MM.1S (cell line): ENCODE measurements at regions not wholly inside any gene's neighbourhood (a gene's known extent, or its start where the extent isn't known, plus 50 kb on each side); places are given as distances from the start of the nearest gene placed in this dataset.

Experiments used
- DNase-seq: peaks from one replicate; pipeline ENCODE4 v3.0.0-alpha.2; 2015
- H2AFZ ChIP-seq: fragments of 300-600 bp; sonication (generic); 2 replicates; pipeline ENCODE4 v1.6.0; 2016; ENCODE audit warnings: antibody characterized with exemption, low read length
- H3F3A ChIP-seq: fragments of 300-600 bp; sonication (generic); 2 replicates; pipeline ENCODE4 v1.6.1; 2016; ENCODE audit warnings: mild to moderate bottlenecking, antibody characterized with exemption, low read length, moderate library complexity, mixed read lengths; ENCODE audit not compliant: insufficient read depth
- H3K27ac ChIP-seq: fragments of 300-600 bp; sonication (generic); 2 replicates; pipeline ENCODE4 v1.5.1; 2016; ENCODE audit warnings: mild to moderate bottlenecking, low read length
- H3K27me3 ChIP-seq: fragments of 300-600 bp; sonication (generic); replicated peaks from 2 replicates; pipeline ENCODE4 v1.6.0; 2016; ENCODE audit warnings: low read length; ENCODE audit not compliant: insufficient read depth
- H3K36me3 ChIP-seq: fragments of 300-600 bp; sonication (generic); replicated peaks from 2 replicates; pipeline ENCODE4 v1.6.1; 2016; ENCODE audit warnings: mild to moderate bottlenecking, low read length, mixed read lengths; ENCODE audit not compliant: insufficient read depth
- H3K4me1 ChIP-seq: fragments of 300-600 bp; sonication (generic); 2 replicates; pipeline ENCODE4 v1.6.1; 2016; ENCODE audit warnings: low read length, mixed read lengths
- H3K4me2 ChIP-seq: fragments of 300-600 bp; sonication (generic); 2 replicates; pipeline ENCODE4 v1.6.0; 2016; ENCODE audit warnings: low read depth, low read length
- H3K4me3 ChIP-seq: fragments of 300-600 bp; sonication (generic); 2 replicates; pipeline ENCODE4 v1.5.1; 2016; ENCODE audit warnings: low read length, mixed read lengths
- H3K79me2 ChIP-seq: fragments of 300-600 bp; sonication (generic); 2 replicates; pipeline ENCODE4 v1.6.1; 2016; ENCODE audit warnings: mixed run types, low read length, mixed read lengths
- H3K9ac ChIP-seq: fragments of 300-600 bp; sonication (generic); 2 replicates; pipeline ENCODE4 v1.6.1; 2016; ENCODE audit warnings: low read length, mixed read lengths
- H3K9me2 ChIP-seq: fragments of 300-600 bp; sonication (generic); replicated peaks from 2 replicates; pipeline ENCODE4 v1.6.1; 2016; ENCODE audit warnings: mild to moderate bottlenecking, low read length, mixed read lengths; ENCODE audit not compliant: insufficient read depth
- H3K9me3 ChIP-seq: fragments of 300-600 bp; sonication (generic); replicated peaks from 2 replicates; pipeline ENCODE4 v1.6.1; 2016; ENCODE audit warnings: mild to moderate bottlenecking, low read length, mixed read lengths; ENCODE audit not compliant: insufficient read depth
- H4K20me1 ChIP-seq: fragments of 300-600 bp; sonication (generic); 2 replicates; pipeline ENCODE4 v1.6.1; 2016; ENCODE audit warnings: mild to moderate bottlenecking, low read length, moderate library complexity, mixed read lengths; ENCODE audit not compliant: insufficient read depth
- EZH2 ChIP-seq: fragments of 300-600 bp; sonication (generic); optimal IDR thresholded peaks from 2 replicates; pipeline ENCODE3; 2017; ENCODE audit warnings: low read depth, mild to moderate bottlenecking, antibody characterized with exemption, low read length, mixed read lengths
- EZH2phosphoT487 ChIP-seq: fragments of 300-600 bp; sonication (generic); IDR thresholded peaks from 2 replicates; pipeline ENCODE4 v1.6.1; 2018; ENCODE audit warnings: antibody characterized with exemption, low read length
- TF ChIP-seq, protein P1 (sequence below): fragments of 300-600 bp; sonication (generic); IDR thresholded peaks from 2 replicates; pipeline ENCODE4 v1.5.1; 2016; ENCODE audit warnings: antibody characterized with exemption, low read length, mixed read lengths

DNA sequence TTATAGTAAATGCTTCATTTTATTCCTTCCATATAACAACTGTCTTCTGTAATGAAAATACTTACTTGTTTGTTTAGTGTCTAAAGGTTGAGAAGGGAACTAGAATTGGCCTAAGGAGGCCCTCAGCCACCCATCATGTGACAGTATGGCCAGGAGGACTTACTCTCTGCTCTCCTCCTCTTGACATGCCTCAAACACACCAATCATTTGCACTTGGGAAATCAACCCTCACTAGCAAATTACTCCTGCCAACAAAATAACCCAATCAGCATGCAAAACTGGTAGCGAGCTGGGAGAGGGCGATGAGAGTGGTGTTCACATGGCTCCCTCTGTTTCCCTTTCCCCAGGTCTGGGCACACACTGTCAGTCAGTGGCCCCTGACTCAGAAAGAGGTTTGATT lies 58.6 kb upstream of the MEF2C start:
- Histone ChIP-seq H3K4me1 (no peaks in the 10 kb centered on the region), H3K4me3 (no peak overlapping the region), H3K9me2 (no peaks in the 10 kb centered on the region), H3K27ac (no peak overlapping the region), H3K9ac (no peak overlapping the region), H3K9me3 (no peaks in the 10 kb centered on the region), H3K27me3 (no peaks in the 10 kb centered on the region), H4K20me1 (no peaks in the 10 kb centered on the region), H3K36me3 (no peaks in the 10 kb centered on the region), H3K79me2 (no peaks in the 10 kb centered on the region), H3F3A (no peaks in the 10 kb centered on the region), H3K4me2 (no peak overlapping the region), H2AFZ (no peak overlapping the region)
- TF ChIP-seq EZH2phosphoT487 (no peak), EZH2 (no peak)
- TF ChIP-seq, protein P1, sequence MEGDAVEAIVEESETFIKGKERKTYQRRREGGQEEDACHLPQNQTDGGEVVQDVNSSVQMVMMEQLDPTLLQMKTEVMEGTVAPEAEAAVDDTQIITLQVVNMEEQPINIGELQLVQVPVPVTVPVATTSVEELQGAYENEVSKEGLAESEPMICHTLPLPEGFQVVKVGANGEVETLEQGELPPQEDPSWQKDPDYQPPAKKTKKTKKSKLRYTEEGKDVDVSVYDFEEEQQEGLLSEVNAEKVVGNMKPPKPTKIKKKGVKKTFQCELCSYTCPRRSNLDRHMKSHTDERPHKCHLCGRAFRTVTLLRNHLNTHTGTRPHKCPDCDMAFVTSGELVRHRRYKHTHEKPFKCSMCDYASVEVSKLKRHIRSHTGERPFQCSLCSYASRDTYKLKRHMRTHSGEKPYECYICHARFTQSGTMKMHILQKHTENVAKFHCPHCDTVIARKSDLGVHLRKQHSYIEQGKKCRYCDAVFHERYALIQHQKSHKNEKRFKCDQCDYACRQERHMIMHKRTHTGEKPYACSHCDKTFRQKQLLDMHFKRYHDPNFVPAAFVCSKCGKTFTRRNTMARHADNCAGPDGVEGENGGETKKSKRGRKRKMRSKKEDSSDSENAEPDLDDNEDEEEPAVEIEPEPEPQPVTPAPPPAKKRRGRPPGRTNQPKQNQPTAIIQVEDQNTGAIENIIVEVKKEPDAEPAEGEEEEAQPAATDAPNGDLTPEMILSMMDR, result no peak
- no peak for DNase-seq

DNA sequence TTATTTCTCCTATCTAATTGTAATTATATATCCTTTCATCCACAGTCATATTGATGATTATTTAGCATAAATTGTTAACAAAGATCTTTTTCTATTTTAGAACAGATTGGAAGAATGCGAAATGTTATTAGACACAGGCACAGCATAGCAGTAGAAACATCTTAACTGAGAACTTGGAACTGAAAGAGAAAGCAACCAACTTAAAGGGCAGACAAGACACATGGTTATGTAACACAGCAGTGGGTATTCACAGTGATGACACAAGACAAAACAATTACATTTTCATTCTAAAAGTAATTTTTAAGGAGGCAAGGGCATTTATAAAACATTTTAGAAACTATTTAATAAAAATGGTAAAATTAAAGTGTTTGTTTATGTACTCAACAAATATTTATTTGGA lies 57.7 kb upstream of the MEF2C start:
- H3K4me2 ChIP-seq, result no peak overlapping the region
- no peaks in the 10 kb centered on the region for H4K20me1 ChIP-seq
- no peaks in the 10 kb centered on the region for H3K27me3 ChIP-seq
- no peak overlapping the region for H2AFZ ChIP-seq
- no peak overlapping the region for H3K27ac ChIP-seq
- H3K9ac ChIP-seq, result no peak overlapping the region
- H3K79me2 ChIP-seq, result no peaks in the 10 kb centered on the region
- H3F3A ChIP-seq, result no peaks in the 10 kb centered on the region
- H3K36me3 ChIP-seq, result no peaks in the 10 kb centered on the region
- H3K9me3 ChIP-seq, result no peaks in the 10 kb centered on the region
- DNase-seq, result peak; percentile 15
- H3K9me2 ChIP-seq, result no peaks in the 10 kb centered on the region
- H3K4me3 ChIP-seq, result no peak overlapping the region
- TF ChIP-seq, protein P1, result no peak
- no peak for TF ChIP-seq EZH2
- TF ChIP-seq EZH2phosphoT487, result no peak
- no peaks in the 10 kb centered on the region for H3K4me1 ChIP-seq

GRCh38 chr5:88939300-88939699 lies 56.3 kb upstream of the MEF2C start:
- Histone ChIP-seq H3K27ac (no peak overlapping the region), H3K79me2 (no peaks in the 10 kb centered on the region), H2AFZ (no peak overlapping the region), H3K36me3 (no peaks in the 10 kb centered on the region), H3K9me2 (no peaks in the 10 kb centered on the region), H3K27me3 (no peaks in the 10 kb centered on the region), H3K9me3 (no peaks in the 10 kb centered on the region), H3K4me2 (no peak overlapping the region), H3K4me1 (no peaks in the 10 kb centered on the region), H3F3A (no peaks in the 10 kb centered on the region), H3K9ac (no peak overlapping the region), H3K4me3 (no peak overlapping the region), H4K20me1 (no peaks in the 10 kb centered on the region)
- DNase-seq, result no peak
- TF ChIP-seq, protein P1, result no peak
- TF ChIP-seq EZH2, result no peak
- TF ChIP-seq EZH2phosphoT487, result no peak
